Kidney epithelial cell (primary cell): ENCODE measurements at regions not wholly inside any gene's neighbourhood (a gene's known extent, or its start where the extent isn't known, plus 50 kb on each side); places are given as distances from the start of the nearest gene placed in this dataset.

ENCODE experiments used
- DNase-seq: peaks from one replicate; pipeline ENCODE4 v3.0.0-alpha.2; 2010; ENCODE audit warnings: low read depth
- H3K27me3 ChIP-seq: 2 replicates; pipeline ENCODE4 v1.6.0; 2011; ENCODE audit warnings: low read length; ENCODE audit not compliant: control insufficient read depth, insufficient read depth
- H3K36me3 ChIP-seq: 2 replicates; pipeline ENCODE4 v1.5.1; 2011; ENCODE audit warnings: low read length; ENCODE audit not compliant: control insufficient read depth, insufficient read depth
- H3K4me3 ChIP-seq: 2 replicates; pipeline ENCODE4 v1.5.1; 2011; ENCODE audit warnings: low read depth, mild to moderate bottlenecking, control low read depth, low read length
- TF ChIP-seq, protein P1 (sequence below): IDR thresholded peaks from 2 replicates; pipeline ENCODE4 v1.5.1; 2011; ENCODE audit warnings: mild to moderate bottlenecking, moderate library complexity, low read length, control low read depth, inconsistent platforms; ENCODE audit not compliant: insufficient read depth, poor library complexity, severe bottlenecking

- Histone ChIP-seq H3K27me3 (no peaks in the 10 kb centered on the region), H3K4me3 (no peak overlapping the region), H3K36me3 (no peaks in the 10 kb centered on the region)
- TF ChIP-seq, protein P1, sequence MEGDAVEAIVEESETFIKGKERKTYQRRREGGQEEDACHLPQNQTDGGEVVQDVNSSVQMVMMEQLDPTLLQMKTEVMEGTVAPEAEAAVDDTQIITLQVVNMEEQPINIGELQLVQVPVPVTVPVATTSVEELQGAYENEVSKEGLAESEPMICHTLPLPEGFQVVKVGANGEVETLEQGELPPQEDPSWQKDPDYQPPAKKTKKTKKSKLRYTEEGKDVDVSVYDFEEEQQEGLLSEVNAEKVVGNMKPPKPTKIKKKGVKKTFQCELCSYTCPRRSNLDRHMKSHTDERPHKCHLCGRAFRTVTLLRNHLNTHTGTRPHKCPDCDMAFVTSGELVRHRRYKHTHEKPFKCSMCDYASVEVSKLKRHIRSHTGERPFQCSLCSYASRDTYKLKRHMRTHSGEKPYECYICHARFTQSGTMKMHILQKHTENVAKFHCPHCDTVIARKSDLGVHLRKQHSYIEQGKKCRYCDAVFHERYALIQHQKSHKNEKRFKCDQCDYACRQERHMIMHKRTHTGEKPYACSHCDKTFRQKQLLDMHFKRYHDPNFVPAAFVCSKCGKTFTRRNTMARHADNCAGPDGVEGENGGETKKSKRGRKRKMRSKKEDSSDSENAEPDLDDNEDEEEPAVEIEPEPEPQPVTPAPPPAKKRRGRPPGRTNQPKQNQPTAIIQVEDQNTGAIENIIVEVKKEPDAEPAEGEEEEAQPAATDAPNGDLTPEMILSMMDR, result no peak
- DNase-seq, result no peak
These were observed 71.6 kb downstream of the BOLA3 start for GRCh38 chr2:74076074-74076470.

- no peaks in the 10 kb centered on the region for H3K27me3 ChIP-seq
- no peak for DNase-seq
- H3K36me3 ChIP-seq, result no peaks in the 10 kb centered on the region
- H3K4me3 ChIP-seq, result no peak overlapping the region
- TF ChIP-seq, protein P1, result no peak
These were observed 70.1 kb downstream of the BOLA3 start for GRCh38 chr2:74077636-74078035.

GRCh38 chr2:74078466-74078865 is 69.2 kb downstream of the BOLA3 start:
- DNase-seq, result no peak
- H3K36me3 ChIP-seq, result no peaks in the 10 kb centered on the region
- TF ChIP-seq, protein P1, result no peak

DNA sequence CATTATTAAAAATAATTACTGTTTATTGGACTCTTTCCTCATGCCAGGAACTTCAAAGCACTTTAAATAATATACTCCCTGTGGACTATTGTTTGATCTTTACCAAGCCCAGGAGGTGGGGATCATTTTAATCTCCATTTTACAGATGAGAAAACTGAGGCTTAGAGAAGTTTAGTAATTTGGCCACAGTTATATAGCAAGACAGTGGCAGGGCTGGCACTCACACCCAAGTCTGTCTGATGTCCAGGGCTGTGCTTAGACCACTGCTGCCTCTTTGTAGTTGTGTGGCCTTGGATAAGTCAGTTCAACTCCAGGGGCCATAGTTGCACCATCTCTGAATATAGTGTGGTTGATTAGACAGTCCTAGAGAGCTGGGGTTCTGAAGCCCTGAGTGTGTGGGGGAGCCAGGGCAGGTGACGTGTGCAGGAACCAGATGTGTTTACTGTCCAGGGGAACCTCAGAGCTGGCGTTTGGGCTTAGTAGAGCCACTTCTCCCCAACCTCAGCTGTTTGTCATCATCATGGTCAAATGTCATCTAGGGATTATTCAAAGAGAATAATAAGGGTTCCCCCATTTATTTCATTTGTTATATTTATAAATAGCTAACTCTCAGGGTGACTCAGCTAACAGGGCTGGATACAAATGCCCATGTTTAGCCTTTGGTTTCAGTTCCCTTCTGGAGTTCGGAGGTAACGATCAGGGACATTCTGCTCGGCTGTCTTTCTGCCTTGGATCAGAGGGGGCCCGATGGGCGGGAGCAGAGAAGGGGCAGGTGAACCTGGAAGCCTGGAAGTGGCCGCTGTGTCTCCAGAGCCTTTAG is 68.0 kb downstream of the BOLA3 start:
- DNase-seq, result no peak
- TF ChIP-seq, protein P1, result no peak
- Histone ChIP-seq H3K27me3 (no peaks in the 10 kb centered on the region), H3K36me3 (no peaks in the 10 kb centered on the region), H3K4me3 (no peak overlapping the region)

More at GRCh38 chr2:74078466-74078865, 69.2 kb downstream of the BOLA3 start:
- H3K27me3 ChIP-seq, result no peaks in the 10 kb centered on the region
- no peak overlapping the region for H3K4me3 ChIP-seq

GRCh38 chr2:74080346-74080745 is 67.4 kb downstream of the BOLA3 start:
- H3K36me3 ChIP-seq, result no peaks in the 10 kb centered on the region
- TF ChIP-seq, protein P1, result peak; percentile 8
- DNase-seq, result no peak
- no peak overlapping the region for H3K4me3 ChIP-seq
- no peaks in the 10 kb centered on the region for H3K27me3 ChIP-seq
